Esophagus muscularis mucosa (tissue), 4 donors: ENCODE measurements at regions not wholly inside any gene's neighbourhood (a gene's known extent, or its start where the extent isn't known, plus 50 kb on each side); places are given as distances from the start of the nearest gene placed in this dataset.

ENCODE experiments used
- CTCF ChIP-seq, 3 experiments: fragments of 200-600 bp in 2 of 3; fragments of 450-650 bp in 1 of 3; sonication (generic) in 2 of 3; IDR thresholded peaks; one replicate each; pipeline ENCODE4 v1.5.1; 2017 to 2019; ENCODE audit warnings: antibody characterized with exemption in 3 of 3, mild to moderate bottlenecking in 2 of 3, moderate library complexity in 1 of 3
- EP300 ChIP-seq: sonication (generic); formaldehyde crosslinking; IDR thresholded peaks from one replicate; pipeline ENCODE4 v1.6.1; 2017; ENCODE audit warnings: antibody characterized with exemption
- POLR2AphosphoS5 ChIP-seq, 2 donors: sonication (generic); formaldehyde crosslinking; IDR thresholded peaks; one replicate each; pipeline ENCODE4 v1.6.1; 2017; ENCODE audit warnings: antibody characterized with exemption in 2 of 2

- TF ChIP-seq CTCF (IDR thresholded peaks at IDR 0.05) (no peak), POLR2AphosphoS5 (IDR thresholded peaks at IDR 0.05) (no peak), EP300 (no peak)
Observed at GRCh38 chr11:121770939-121771595, 318.3 kb upstream of the SORL1-AS1 start.
